GM18520 (cell line): ENCODE measurements at regions not wholly inside any gene's neighbourhood (a gene's known extent, or its start where the extent isn't known, plus 50 kb on each side); places are given as distances from the start of the nearest gene placed in this dataset.

Experiments
- ATAC-seq: cut with Tn5 transposase; IDR thresholded peaks from one replicate; pipeline ENCODE4 v1.9.1; 2021; ENCODE audit not compliant: unreplicated experiment

- no peak for ATAC-seq
Observed at GRCh38 chr3:174639970-174640369, 219.2 kb upstream of the NAALADL2 start.

- no peak for ATAC-seq
Observed at GRCh38 chr3:174640932-174641331, 218.2 kb upstream of the NAALADL2 start.

GRCh38 chr3:174644287-174644686, 214.8 kb upstream of the NAALADL2 start:
- no peak for ATAC-seq

- no peak for ATAC-seq
Observed at GRCh38 chr3:174651951-174652350, 207.2 kb upstream of the NAALADL2 start.

- ATAC-seq: no peak
Observed at GRCh38 chr3:174659511-174659910, 199.6 kb upstream of the NAALADL2 start.

GRCh38 chr3:174662653-174663052, 196.5 kb upstream of the NAALADL2 start:
- no peak for ATAC-seq

- no peak for ATAC-seq
Observed at GRCh38 chr3:174667386-174667785, 191.7 kb upstream of the NAALADL2 start.

GRCh38 chr3:174675406-174675805, 183.7 kb upstream of the NAALADL2 start:
- ATAC-seq: no peak

- no peak for ATAC-seq
Observed at GRCh38 chr3:174681784-174682183, 177.3 kb upstream of the NAALADL2 start.

- no peak for ATAC-seq
Observed at GRCh38 chr3:174685796-174686195, 173.3 kb upstream of the NAALADL2 start.

- ATAC-seq: no peak
Observed at GRCh38 chr3:174697310-174697709, 161.8 kb upstream of the NAALADL2 start.

- ATAC-seq: no peak
Observed at GRCh38 chr3:174700736-174701135, 158.4 kb upstream of the NAALADL2 start.

- no peak for ATAC-seq
Observed at GRCh38 chr3:174710612-174711011, 148.5 kb upstream of the NAALADL2 start.

- no peak for ATAC-seq
Observed at GRCh38 chr3:174715386-174715785, 143.7 kb upstream of the NAALADL2 start.

GRCh38 chr3:174716956-174717505, 142.1 kb upstream of the NAALADL2 start:
- no peak for ATAC-seq

GRCh38 chr3:174720717-174721116, 138.4 kb upstream of the NAALADL2 start:
- no peak for ATAC-seq

- no peak for ATAC-seq
Observed at GRCh38 chr3:174725303-174725702, 133.8 kb upstream of the NAALADL2 start.

GRCh38 chr3:174737966-174738365, 121.2 kb upstream of the NAALADL2 start:
- no peak for ATAC-seq

- no peak for ATAC-seq
Observed at GRCh38 chr3:174749143-174749542, 110.0 kb upstream of the NAALADL2 start.

GRCh38 chr3:174755833-174756829, 103.0 kb upstream of the NAALADL2 start:
- ATAC-seq: no peak

- no peak for ATAC-seq
Observed at GRCh38 chr3:174758943-174759342, 100.2 kb upstream of the NAALADL2 start.

GRCh38 chr3:174767406-174767805, 91.7 kb upstream of the NAALADL2 start:
- no peak for ATAC-seq
